Adrenal gland (tissue), 5 donors: ENCODE measurements at regions not wholly inside any gene's neighbourhood (a gene's known extent, or its start where the extent isn't known, plus 50 kb on each side); places are given as distances from the start of the nearest gene placed in this dataset.
"Not testable (repeated sequence)": the region's sequence is repeated elsewhere in the genome, so short reads cannot be mapped to it uniquely, and the experiment has no call there.

Experiments
- CTCF ChIP-seq, 6 experiments: fragments of 450-650 bp in 4 of 6; fragments of 200-600 bp in 2 of 6; sonication (generic) in 1 of 6; IDR thresholded peaks; 1 replicate in 5 of 6; 2 replicates in 1 of 6; pipeline versions ENCODE4 v1.5.1 to v1.8.0; 2016 to 2021; ENCODE audit warnings: antibody characterized with exemption in 6 of 6, mild to moderate bottlenecking in 2 of 6, moderate library complexity in 1 of 6
- POLR2A ChIP-seq, 2 donors: fragments of 450-650 bp; IDR thresholded peaks; one replicate each; pipeline ENCODE4 v1.6.1; 2017; ENCODE audit warnings: antibody characterized with exemption in 2 of 2, mild to moderate bottlenecking in 2 of 2, moderate library complexity in 1 of 2
- donor health status: DM: no; HTN: no; CAD: no.

DNA sequence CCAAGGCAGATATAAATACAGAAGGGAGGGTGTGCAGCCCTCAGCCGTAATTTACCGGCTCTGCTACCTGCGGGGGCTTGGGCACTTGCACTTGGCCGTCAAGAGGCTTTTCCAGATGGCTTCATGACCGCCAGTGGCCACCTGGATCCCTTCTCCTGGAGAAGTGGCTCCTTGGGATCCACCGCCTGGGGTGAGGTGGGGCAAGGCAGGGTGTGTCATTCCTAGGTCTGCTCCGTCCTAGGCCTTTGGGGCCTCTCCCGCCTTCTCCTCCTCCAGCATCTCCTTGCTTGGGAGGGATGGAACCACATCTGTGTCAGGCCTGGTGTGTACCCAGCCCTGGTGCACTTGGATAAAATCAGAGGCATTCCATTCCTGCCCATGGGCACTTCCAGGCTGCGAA, 80.8 kb upstream of the GOLGA6L4 start:
- not testable (repeated sequence) for TF ChIP-seq POLR2A, CTCF (IDR thresholded peaks at IDR 0.05)
